Sigmoid colon (tissue), 6 donors: ENCODE measurements at regions not wholly inside any gene's neighbourhood (a gene's known extent, or its start where the extent isn't known, plus 50 kb on each side); places are given as distances from the start of the nearest gene placed in this dataset.

Experiments used
- DNase-seq: peaks from one replicate; pipeline ENCODE4 v3.0.0-alpha.2; 2019
- H3K27ac ChIP-seq, 4 donors: fragments of 200-600 bp; sonication (generic); one replicate each; pipeline ENCODE4 v1.5.1; 2016 to 2019; ENCODE audit warnings: mild to moderate bottlenecking in 1 of 4
- H3K27me3 ChIP-seq, 3 donors: fragments of 200-600 bp; sonication (generic); one replicate each; pipeline ENCODE4 v1.5.1; 2019; ENCODE audit warnings: mild to moderate bottlenecking in 1 of 3
- H3K36me3 ChIP-seq, 4 donors: fragments of 200-600 bp; sonication (generic); one replicate each; pipeline ENCODE4 v1.5.1; 2016 to 2019
- H3K4me1 ChIP-seq, 4 donors: fragments of 200-600 bp; sonication (generic); one replicate each; pipeline ENCODE4 v1.5.1; 2017 to 2019
- H3K4me3 ChIP-seq, 4 donors: fragments of 200-600 bp; sonication (generic); one replicate each; pipeline ENCODE4 v1.5.1; 2017 to 2019; ENCODE audit warnings: mild to moderate bottlenecking in 2 of 4, moderate library complexity in 1 of 4
- H3K9me3 ChIP-seq, 4 donors: fragments of 200-600 bp in 3 of 4; sonication (generic) in 3 of 4; one replicate each; pipeline versions ENCODE4 v1.5.1 to v1.6.1; 2013 to 2019
- EP300 ChIP-seq, 4 donors: sonication (generic); formaldehyde crosslinking; IDR thresholded peaks; one replicate each; pipeline ENCODE4 v1.6.1; 2017; ENCODE audit warnings: antibody characterized with exemption in 4 of 4
- POLR2A ChIP-seq, 2 donors: fragments of 450-650 bp; IDR thresholded peaks; one replicate each; pipeline ENCODE4 v1.6.1; 2016; ENCODE audit warnings: antibody characterized with exemption in 2 of 2, mild to moderate bottlenecking in 2 of 2, moderate library complexity in 2 of 2
- POLR2AphosphoS5 ChIP-seq, 4 donors: sonication (generic); formaldehyde crosslinking; IDR thresholded peaks; one replicate each; pipeline ENCODE4 v1.6.1; 2017; ENCODE audit warnings: antibody characterized with exemption in 4 of 4
- WGBS, 2 donors: extraction: QIAGEN DNeasy Blood & Tissue Kit; methylation state at CpG; one replicate each; pipeline ENCODE4 v1.1.7; 2013; 5-methylcytosine and 5-hydroxymethylcytosine counted together
- intact Hi-C: fragments of 100-400 bp; cut with DNase I; formaldehyde crosslinking; loops from one replicate; pipeline ENCODE4 v1.15.1; 2023
- TF ChIP-seq, protein P1 (sequence below), 4 experiments: fragments of 450-650 bp in 3 of 4; fragments of 200-600 bp in 1 of 4; IDR thresholded peaks; one replicate each; pipeline ENCODE4 v1.5.1; 2016 to 2019; ENCODE audit warnings: antibody characterized with exemption in 4 of 4, mild to moderate bottlenecking in 3 of 4, moderate library complexity in 2 of 4
- donor health status: healthy with polysubstance abuse.
- donor health status: healthy.

DNA sequence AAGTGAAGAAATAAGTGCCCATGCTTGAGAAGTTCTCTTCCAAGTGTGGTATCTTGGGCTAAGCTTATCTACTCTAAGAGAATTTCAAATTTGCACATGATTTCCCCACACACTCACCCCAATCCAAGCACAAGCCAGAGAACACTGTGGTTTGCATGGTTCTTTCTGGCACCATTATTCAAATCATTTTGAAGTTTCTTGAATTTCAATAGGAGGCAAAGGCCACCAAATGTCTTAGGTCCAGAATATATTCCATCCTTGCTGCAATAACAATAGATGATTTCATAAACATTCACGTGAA lies 359.7 kb downstream of the IRS2 start:
- no peak for TF ChIP-seq POLR2AphosphoS5 (IDR thresholded peaks at IDR 0.05)
- TF ChIP-seq POLR2A (IDR thresholded peaks at IDR 0.05) = no peak
- TF ChIP-seq EP300 (IDR thresholded peaks at IDR 0.05) = no peak
- TF ChIP-seq, protein P1, sequence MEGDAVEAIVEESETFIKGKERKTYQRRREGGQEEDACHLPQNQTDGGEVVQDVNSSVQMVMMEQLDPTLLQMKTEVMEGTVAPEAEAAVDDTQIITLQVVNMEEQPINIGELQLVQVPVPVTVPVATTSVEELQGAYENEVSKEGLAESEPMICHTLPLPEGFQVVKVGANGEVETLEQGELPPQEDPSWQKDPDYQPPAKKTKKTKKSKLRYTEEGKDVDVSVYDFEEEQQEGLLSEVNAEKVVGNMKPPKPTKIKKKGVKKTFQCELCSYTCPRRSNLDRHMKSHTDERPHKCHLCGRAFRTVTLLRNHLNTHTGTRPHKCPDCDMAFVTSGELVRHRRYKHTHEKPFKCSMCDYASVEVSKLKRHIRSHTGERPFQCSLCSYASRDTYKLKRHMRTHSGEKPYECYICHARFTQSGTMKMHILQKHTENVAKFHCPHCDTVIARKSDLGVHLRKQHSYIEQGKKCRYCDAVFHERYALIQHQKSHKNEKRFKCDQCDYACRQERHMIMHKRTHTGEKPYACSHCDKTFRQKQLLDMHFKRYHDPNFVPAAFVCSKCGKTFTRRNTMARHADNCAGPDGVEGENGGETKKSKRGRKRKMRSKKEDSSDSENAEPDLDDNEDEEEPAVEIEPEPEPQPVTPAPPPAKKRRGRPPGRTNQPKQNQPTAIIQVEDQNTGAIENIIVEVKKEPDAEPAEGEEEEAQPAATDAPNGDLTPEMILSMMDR (IDR thresholded peaks at IDR 0.05) = no peak
- no peaks in the 10 kb centered on the region for H3K4me1 ChIP-seq
- H3K27me3 ChIP-seq = no peaks in the 10 kb centered on the region
- WGBS, 2 donors = 91 to 92% methylated on average over 1 of the region's 1 CpG
- intact Hi-C loops = no loop called here
- H3K27ac ChIP-seq = no peak overlapping the region
- no peaks in the 10 kb centered on the region for H3K36me3 ChIP-seq
- no peak overlapping the region for H3K4me3 ChIP-seq
- DNase-seq = no peak
- no peaks in the 10 kb centered on the region for H3K9me3 ChIP-seq

DNA sequence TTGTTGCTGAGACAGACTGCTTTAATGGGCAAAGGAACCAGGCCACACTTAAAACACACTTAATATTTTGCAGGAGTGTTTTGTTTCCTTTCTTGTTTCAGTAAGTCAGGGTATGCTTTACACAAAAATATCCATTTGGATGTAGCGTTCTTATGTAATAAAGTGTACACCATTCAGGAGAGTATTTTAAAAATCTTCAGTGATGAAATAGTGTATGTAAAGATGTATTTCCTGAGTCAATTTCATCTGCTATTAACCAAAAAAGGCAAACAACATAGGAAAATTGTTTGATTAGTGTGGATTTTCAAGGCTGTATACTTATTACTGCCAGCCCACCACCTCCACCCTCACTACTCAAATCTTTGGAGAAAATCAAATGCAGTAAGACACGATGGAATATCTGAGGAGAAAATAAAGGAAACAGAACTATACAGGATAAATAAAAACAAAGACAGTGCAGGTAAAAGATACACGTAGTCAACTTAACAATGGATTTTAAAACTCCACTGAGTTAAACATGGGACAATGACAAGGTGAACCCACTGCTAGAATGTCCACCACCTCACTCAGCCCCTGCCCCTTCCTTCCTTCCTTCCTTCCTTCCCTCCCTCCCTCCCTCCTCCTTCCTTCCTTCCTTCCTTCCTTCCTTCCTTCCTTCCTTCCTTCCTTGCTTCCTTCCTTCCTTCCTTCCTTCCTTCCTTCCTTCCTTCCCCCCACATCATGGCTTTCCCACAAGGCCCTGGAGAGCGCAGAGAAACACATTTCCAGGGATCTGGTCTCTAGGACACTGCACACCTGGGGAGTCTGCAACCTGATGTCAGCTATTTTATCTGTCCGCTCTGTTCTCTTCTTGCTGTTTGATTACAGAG lies 360.3 kb downstream of the IRS2 start:
- H3K36me3 ChIP-seq = no peaks in the 10 kb centered on the region
- intact Hi-C loops = no loop called here
- WGBS, 2 donors = 82 to 83% methylated on average over 5 of the region's 5 CpGs
- H3K27ac ChIP-seq = no peak overlapping the region
- no peak for DNase-seq
- no peak overlapping the region for H3K4me3 ChIP-seq
- H3K27me3 ChIP-seq = no peaks in the 10 kb centered on the region
- TF ChIP-seq EP300 (IDR thresholded peaks at IDR 0.05) (no peak), POLR2A (IDR thresholded peaks at IDR 0.05) (no peak), POLR2AphosphoS5 (IDR thresholded peaks at IDR 0.05) (no peak)
- TF ChIP-seq, protein P1 (IDR thresholded peaks at IDR 0.05) = no peak
- no peaks in the 10 kb centered on the region for H3K9me3 ChIP-seq
- H3K4me1 ChIP-seq = no peaks in the 10 kb centered on the region

DNA sequence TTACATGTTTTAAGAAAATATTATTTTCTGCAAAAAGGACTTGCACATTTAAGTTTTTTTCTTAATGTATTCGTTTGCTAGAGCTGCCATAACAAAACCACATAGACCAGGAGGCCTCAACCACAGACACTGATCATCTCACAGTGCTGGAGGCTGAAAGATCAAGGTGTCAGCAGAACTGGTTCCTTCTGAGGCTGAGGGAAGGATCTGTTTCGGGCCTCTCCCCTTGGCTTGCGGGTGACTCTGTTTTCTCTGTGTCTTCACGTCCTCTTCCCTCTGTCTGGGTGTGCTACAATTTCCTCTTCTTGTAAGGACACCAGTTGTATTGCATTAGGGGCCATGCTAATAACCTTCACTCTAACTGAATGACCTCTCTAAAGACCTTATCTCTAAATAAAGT lies 364.2 kb downstream of the IRS2 start:
- no peaks in the 10 kb centered on the region for H3K27me3 ChIP-seq
- TF ChIP-seq POLR2AphosphoS5 (IDR thresholded peaks at IDR 0.05) (no peak), EP300 (IDR thresholded peaks at IDR 0.05) (no peak), POLR2A (IDR thresholded peaks at IDR 0.05) (no peak)
- TF ChIP-seq, protein P1 (IDR thresholded peaks at IDR 0.05) = no peak
- H3K4me3 ChIP-seq = no peak overlapping the region
- no peak overlapping the region for H3K27ac ChIP-seq
- H3K36me3 ChIP-seq = no peaks in the 10 kb centered on the region
- H3K4me1 ChIP-seq = no peaks in the 10 kb centered on the region
- intact Hi-C loops = no loop called here
- DNase-seq = no peak
- no peaks in the 10 kb centered on the region for H3K9me3 ChIP-seq
- WGBS, 2 donors = 66% methylated on average over 4 of the region's 4 CpGs

DNA sequence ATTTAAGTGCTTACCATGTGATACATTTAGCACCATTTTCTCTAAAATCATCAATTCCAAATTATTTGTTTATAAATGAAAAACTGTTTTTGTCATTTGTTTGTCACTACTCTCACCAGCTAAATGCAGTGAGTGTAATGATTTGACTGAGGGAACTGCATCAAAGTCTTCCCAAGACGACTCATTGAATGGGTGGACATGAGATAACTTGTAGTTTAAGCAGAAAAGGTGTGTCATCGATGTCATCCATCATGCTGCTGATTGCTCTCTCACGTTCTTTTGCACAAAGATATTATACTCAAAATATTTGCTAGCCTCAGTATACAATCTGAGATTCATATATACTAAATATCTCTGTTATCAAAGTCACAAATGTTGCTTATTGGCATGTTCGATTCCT lies 366.5 kb downstream of the IRS2 start:
- no peaks in the 10 kb centered on the region for H3K4me1 ChIP-seq
- no peaks in the 10 kb centered on the region for H3K36me3 ChIP-seq
- 55 to 83% methylated on average over 4 of the region's 4 CpGs for WGBS, 2 donors
- no peaks in the 10 kb centered on the region for H3K9me3 ChIP-seq
- H3K27me3 ChIP-seq = no peaks in the 10 kb centered on the region
- no peak overlapping the region for H3K4me3 ChIP-seq
- H3K27ac ChIP-seq = no peak overlapping the region
- no peak for DNase-seq
- TF ChIP-seq POLR2A (IDR thresholded peaks at IDR 0.05) = no peak
- TF ChIP-seq, protein P1 (IDR thresholded peaks at IDR 0.05) = no peak
- intact Hi-C loops = no loop called here

DNA sequence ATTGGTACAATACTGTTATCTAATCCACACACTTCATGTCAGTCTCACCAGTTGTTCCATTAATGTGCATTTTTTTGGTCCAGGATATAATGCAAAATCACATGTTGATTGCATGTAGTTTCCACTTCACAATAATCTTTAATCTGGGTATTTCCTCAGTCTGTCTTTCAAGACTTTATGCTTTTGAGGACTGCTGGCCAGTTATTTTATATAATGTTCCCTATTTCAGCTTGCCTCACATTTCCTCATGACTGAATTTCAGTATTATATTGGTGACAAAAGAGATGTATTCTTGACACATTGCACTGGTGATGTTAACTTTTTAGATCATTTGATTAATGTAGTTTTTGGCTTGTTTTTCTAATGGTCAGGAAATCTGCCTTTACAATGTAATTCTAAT lies 368.3 kb downstream of the IRS2 start:
- intact Hi-C loops = no loop called here
- Histone ChIP-seq H3K27me3 (no peaks in the 10 kb centered on the region), H3K36me3 (no peaks in the 10 kb centered on the region), H3K4me3 (no peak overlapping the region), H3K4me1 (peaks cover 0 to under 1% (median 0%) of the 10 kb centered on the region in 4 donors), H3K27ac (no peak overlapping the region), H3K9me3 (no peaks in the 10 kb centered on the region)
- TF ChIP-seq POLR2AphosphoS5 (IDR thresholded peaks at IDR 0.05) (no peak), EP300 (IDR thresholded peaks at IDR 0.05) (no peak)
- TF ChIP-seq, protein P1 (IDR thresholded peaks at IDR 0.05) = no peak
- no peak for DNase-seq
